Liver (tissue), 8 donors: ENCODE measurements at regions not wholly inside any gene's neighbourhood (a gene's known extent, or its start where the extent isn't known, plus 50 kb on each side); places are given as distances from the start of the nearest gene placed in this dataset.

Experiments
- DNase-seq: peaks from one replicate; pipeline ENCODE4 v3.0.0-alpha.2; 2017; ENCODE audit warnings: low spot score
- H3K27ac ChIP-seq, 2 donors: one replicate each; pipeline ENCODE4 v1.7.0; 2013; ENCODE audit warnings: inconsistent platforms in 2 of 2, low read length in 2 of 2, control low read depth in 1 of 2, low read depth in 1 of 2, mild to moderate bottlenecking in 1 of 2
- H3K27me3 ChIP-seq, 4 donors: one replicate each; pipeline versions ENCODE4 v1.6.1 to v1.7.0; 2013; ENCODE audit warnings: low read length in 3 of 4, inconsistent platforms in 1 of 4, mild to moderate bottlenecking in 1 of 4, moderate library complexity in 1 of 4; ENCODE audit not compliant: control insufficient read depth in 4 of 4, insufficient read depth in 4 of 4
- H3K36me3 ChIP-seq, 4 donors: one replicate each; pipeline versions ENCODE4 v1.6.1 to v1.7.0; 2013; ENCODE audit warnings: low read length in 3 of 4, mild to moderate bottlenecking in 3 of 4, low read depth in 1 of 4, moderate library complexity in 1 of 4; ENCODE audit not compliant: control insufficient read depth in 4 of 4, insufficient read depth in 3 of 4
- H3K4me1 ChIP-seq, 4 donors: one replicate each; pipeline versions ENCODE4 v1.6.1 to v1.7.0; 2013; ENCODE audit warnings: low read length in 3 of 4, mild to moderate bottlenecking in 3 of 4, moderate library complexity in 1 of 4; ENCODE audit not compliant: control insufficient read depth in 4 of 4, insufficient read depth in 4 of 4
- H3K4me3 ChIP-seq, 3 donors: one replicate each; pipeline versions ENCODE4 v1.6.1 to v1.7.0; 2013; ENCODE audit warnings: low read length in 3 of 3, control low read depth in 1 of 3, low read depth in 1 of 3, mild to moderate bottlenecking in 1 of 3
- H3K9ac ChIP-seq, 2 donors: one replicate each; pipeline ENCODE4 v1.7.0; 2013; ENCODE audit warnings: low read length in 2 of 2, mild to moderate bottlenecking in 2 of 2, moderate library complexity in 2 of 2, control low read depth in 1 of 2, low read depth in 1 of 2
- H3K9me3 ChIP-seq, 4 donors: one replicate each; pipeline versions ENCODE4 v1.6.1 to v1.7.0; 2013; ENCODE audit warnings: low read length in 3 of 4; ENCODE audit not compliant: control insufficient read depth in 4 of 4
- EGR1 ChIP-seq, 2 donors: IDR thresholded peaks; 2 replicates each; pipeline ENCODE4 v1.6.1; 2016 to 2018; ENCODE audit warnings: antibody characterized with exemption in 2 of 2, low read depth in 2 of 2
- FOXA1 ChIP-seq: IDR thresholded peaks from 2 replicates; pipeline ENCODE4 v1.6.1; 2016; ENCODE audit warnings: antibody characterized with exemption
- FOXA2 ChIP-seq: IDR thresholded peaks from 2 replicates; pipeline ENCODE4 v1.6.1; 2016; ENCODE audit warnings: antibody characterized with exemption
- GABPA ChIP-seq, 2 donors: IDR thresholded peaks in 1 of 2; conservative IDR thresholded peaks in 1 of 2; 2 replicates each; pipeline ENCODE4 v1.6.1; 2016; ENCODE audit warnings: antibody characterized with exemption in 2 of 2, mild to moderate bottlenecking in 1 of 2, moderate library complexity in 1 of 2
- HNF4A ChIP-seq, 2 donors: conservative IDR thresholded peaks; 2 replicates each; pipeline ENCODE4 v1.6.1; 2016; ENCODE audit warnings: antibody characterized with exemption in 2 of 2, mild to moderate bottlenecking in 2 of 2
- JUND ChIP-seq, 2 donors: IDR thresholded peaks; 2 replicates each; pipeline ENCODE4 v1.6.1; 2016; ENCODE audit warnings: antibody characterized with exemption in 2 of 2
- NR2F2 ChIP-seq: IDR thresholded peaks from 2 replicates; pipeline ENCODE4 v1.6.1; 2016; ENCODE audit warnings: antibody characterized with exemption
- RAD21 ChIP-seq, 2 donors: IDR thresholded peaks; 2 replicates each; pipeline ENCODE4 v1.6.1; 2016; ENCODE audit warnings: antibody characterized with exemption in 2 of 2, mild to moderate bottlenecking in 2 of 2
- RXRA ChIP-seq, 2 donors: IDR thresholded peaks; 2 replicates each; pipeline ENCODE4 v1.6.1; 2017 to 2018; ENCODE audit warnings: antibody characterized with exemption in 2 of 2, mild to moderate bottlenecking in 1 of 2
- SP1 ChIP-seq: IDR thresholded peaks from 2 replicates; pipeline ENCODE4 v1.6.1; 2018; ENCODE audit warnings: antibody characterized with exemption, mild to moderate bottlenecking
- TAF1 ChIP-seq: conservative IDR thresholded peaks from 2 replicates; pipeline ENCODE4 v1.6.1; 2016; ENCODE audit warnings: antibody characterized with exemption, mild to moderate bottlenecking
- YY1 ChIP-seq: IDR thresholded peaks from 2 replicates; pipeline ENCODE4 v1.6.1; 2016; ENCODE audit warnings: antibody characterized with exemption, mild to moderate bottlenecking
- WGBS: extraction: QIAGEN DNeasy Blood & Tissue Kit; methylation state at CpG from one replicate; pipeline ENCODE4 v1.1.7; 2013; 5-methylcytosine and 5-hydroxymethylcytosine counted together
- TF ChIP-seq, protein P1 (sequence below): fragments of 150-350 bp; IDR thresholded peaks from 2 replicates; pipeline ENCODE4 v1.5.1; 2017; ENCODE audit warnings: improper control_type of control experiment, low read depth, low read length; ENCODE audit not compliant: missing input control
- TF ChIP-seq, protein P2 (sequence below): IDR thresholded peaks from 2 replicates; pipeline ENCODE4 v1.6.1; 2016; ENCODE audit warnings: antibody characterized with exemption
- TF ChIP-seq, protein P3 (sequence below): IDR thresholded peaks from 2 replicates; pipeline ENCODE4 v1.6.1; 2016; ENCODE audit warnings: antibody characterized with exemption
- TF ChIP-seq, protein P4 (sequence below): IDR thresholded peaks from 2 replicates; pipeline ENCODE4 v1.6.1; 2016; ENCODE audit warnings: antibody characterized with exemption, mild to moderate bottlenecking
- TF ChIP-seq, protein P5 (sequence below): IDR thresholded peaks from 2 replicates; pipeline ENCODE4 v1.6.1; 2016; ENCODE audit warnings: antibody characterized with exemption
- donor health status: healthy.
- donor health status: healthy.
- donor health status: healthy.
- donor health status: healthy.
- donor health status: healthy.

DNA sequence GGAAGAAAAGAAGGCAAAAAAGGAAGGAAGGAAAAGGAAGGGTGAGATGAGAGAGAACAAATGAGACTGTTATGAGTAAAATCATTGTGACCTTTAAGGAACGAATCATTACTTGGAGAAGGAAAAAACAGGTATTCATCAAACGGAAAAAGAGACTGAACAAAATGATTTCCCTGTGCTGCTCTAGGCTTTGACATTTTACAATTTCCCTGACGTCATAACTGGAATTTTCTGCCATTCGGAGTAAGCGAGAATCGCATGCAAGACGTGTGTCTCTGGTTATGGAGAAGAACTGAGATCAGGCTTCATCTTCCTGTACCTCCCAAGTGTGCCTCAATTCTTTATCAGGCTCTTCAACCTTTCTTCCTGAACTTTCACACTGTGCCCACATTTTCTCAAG is 534.7 kb upstream of the KLHL29 start:
- WGBS: 92% methylated on average over 7 of the region's 7 CpGs
- TF ChIP-seq RAD21 (IDR thresholded peaks at IDR 0.05) (no peak), EGR1 (IDR thresholded peaks at IDR 0.05; ENCODE audit: low read depth in 2 of 2) (no peak), GABPA (IDR thresholded peaks at IDR 0.05 in 1 of 2, conservative IDR thresholded peaks at IDR 0.05 in 1 of 2) (no peak), RXRA (IDR thresholded peaks at IDR 0.05) (no peak), TAF1 (no peak), FOXA2 (no peak)
- TF ChIP-seq, protein P1, sequence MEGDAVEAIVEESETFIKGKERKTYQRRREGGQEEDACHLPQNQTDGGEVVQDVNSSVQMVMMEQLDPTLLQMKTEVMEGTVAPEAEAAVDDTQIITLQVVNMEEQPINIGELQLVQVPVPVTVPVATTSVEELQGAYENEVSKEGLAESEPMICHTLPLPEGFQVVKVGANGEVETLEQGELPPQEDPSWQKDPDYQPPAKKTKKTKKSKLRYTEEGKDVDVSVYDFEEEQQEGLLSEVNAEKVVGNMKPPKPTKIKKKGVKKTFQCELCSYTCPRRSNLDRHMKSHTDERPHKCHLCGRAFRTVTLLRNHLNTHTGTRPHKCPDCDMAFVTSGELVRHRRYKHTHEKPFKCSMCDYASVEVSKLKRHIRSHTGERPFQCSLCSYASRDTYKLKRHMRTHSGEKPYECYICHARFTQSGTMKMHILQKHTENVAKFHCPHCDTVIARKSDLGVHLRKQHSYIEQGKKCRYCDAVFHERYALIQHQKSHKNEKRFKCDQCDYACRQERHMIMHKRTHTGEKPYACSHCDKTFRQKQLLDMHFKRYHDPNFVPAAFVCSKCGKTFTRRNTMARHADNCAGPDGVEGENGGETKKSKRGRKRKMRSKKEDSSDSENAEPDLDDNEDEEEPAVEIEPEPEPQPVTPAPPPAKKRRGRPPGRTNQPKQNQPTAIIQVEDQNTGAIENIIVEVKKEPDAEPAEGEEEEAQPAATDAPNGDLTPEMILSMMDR: no peak
- TF ChIP-seq, protein P2, sequence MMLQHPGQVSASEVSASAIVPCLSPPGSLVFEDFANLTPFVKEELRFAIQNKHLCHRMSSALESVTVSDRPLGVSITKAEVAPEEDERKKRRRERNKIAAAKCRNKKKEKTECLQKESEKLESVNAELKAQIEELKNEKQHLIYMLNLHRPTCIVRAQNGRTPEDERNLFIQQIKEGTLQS: no peak
- TF ChIP-seq, protein P3, sequence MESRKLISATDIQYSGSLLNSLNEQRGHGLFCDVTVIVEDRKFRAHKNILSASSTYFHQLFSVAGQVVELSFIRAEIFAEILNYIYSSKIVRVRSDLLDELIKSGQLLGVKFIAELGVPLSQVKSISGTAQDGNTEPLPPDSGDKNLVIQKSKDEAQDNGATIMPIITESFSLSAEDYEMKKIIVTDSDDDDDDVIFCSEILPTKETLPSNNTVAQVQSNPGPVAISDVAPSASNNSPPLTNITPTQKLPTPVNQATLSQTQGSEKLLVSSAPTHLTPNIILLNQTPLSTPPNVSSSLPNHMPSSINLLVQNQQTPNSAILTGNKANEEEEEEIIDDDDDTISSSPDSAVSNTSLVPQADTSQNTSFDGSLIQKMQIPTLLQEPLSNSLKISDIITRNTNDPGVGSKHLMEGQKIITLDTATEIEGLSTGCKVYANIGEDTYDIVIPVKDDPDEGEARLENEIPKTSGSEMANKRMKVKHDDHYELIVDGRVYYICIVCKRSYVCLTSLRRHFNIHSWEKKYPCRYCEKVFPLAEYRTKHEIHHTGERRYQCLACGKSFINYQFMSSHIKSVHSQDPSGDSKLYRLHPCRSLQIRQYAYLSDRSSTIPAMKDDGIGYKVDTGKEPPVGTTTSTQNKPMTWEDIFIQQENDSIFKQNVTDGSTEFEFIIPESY: no peak
- no peaks in the 10 kb centered on the region for H3K4me1 ChIP-seq
- no peak for DNase-seq
- no peaks in the 10 kb centered on the region for H3K9me3 ChIP-seq
- H3K27ac ChIP-seq: no peak overlapping the region
- H3K36me3 ChIP-seq: no peaks in the 10 kb centered on the region
- H3K4me3 ChIP-seq: no peak overlapping the region
- no peaks in the 10 kb centered on the region for H3K27me3 ChIP-seq
- H3K9ac ChIP-seq: no peak overlapping the region

DNA sequence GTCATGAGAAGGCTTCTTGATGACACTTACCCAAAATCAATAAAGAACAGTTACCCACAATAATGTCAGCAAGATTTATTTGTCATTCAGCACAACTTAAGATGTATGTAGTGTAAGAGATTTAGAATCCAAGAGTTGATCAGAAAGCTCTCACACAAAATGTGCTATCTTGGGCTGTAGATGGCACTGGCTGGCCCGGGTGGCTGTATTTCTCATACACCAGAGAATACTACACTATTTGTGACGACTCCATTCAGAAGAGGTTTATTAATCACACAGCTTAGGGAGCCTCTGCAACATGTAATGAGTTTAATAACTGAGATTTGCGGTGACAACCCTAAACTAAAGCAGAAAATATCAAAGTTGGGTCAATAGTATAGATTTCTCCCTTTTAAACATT is 530.4 kb upstream of the KLHL29 start:
- Histone ChIP-seq H3K9me3 (no peaks in the 10 kb centered on the region), H3K4me1 (no peaks in the 10 kb centered on the region), H3K27me3 (no peaks in the 10 kb centered on the region), H3K9ac (no peak overlapping the region), H3K36me3 (no peaks in the 10 kb centered on the region), H3K4me3 (no peak overlapping the region), H3K27ac (no peak overlapping the region)
- TF ChIP-seq, protein P4, sequence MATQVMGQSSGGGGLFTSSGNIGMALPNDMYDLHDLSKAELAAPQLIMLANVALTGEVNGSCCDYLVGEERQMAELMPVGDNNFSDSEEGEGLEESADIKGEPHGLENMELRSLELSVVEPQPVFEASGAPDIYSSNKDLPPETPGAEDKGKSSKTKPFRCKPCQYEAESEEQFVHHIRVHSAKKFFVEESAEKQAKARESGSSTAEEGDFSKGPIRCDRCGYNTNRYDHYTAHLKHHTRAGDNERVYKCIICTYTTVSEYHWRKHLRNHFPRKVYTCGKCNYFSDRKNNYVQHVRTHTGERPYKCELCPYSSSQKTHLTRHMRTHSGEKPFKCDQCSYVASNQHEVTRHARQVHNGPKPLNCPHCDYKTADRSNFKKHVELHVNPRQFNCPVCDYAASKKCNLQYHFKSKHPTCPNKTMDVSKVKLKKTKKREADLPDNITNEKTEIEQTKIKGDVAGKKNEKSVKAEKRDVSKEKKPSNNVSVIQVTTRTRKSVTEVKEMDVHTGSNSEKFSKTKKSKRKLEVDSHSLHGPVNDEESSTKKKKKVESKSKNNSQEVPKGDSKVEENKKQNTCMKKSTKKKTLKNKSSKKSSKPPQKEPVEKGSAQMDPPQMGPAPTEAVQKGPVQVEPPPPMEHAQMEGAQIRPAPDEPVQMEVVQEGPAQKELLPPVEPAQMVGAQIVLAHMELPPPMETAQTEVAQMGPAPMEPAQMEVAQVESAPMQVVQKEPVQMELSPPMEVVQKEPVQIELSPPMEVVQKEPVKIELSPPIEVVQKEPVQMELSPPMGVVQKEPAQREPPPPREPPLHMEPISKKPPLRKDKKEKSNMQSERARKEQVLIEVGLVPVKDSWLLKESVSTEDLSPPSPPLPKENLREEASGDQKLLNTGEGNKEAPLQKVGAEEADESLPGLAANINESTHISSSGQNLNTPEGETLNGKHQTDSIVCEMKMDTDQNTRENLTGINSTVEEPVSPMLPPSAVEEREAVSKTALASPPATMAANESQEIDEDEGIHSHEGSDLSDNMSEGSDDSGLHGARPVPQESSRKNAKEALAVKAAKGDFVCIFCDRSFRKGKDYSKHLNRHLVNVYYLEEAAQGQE: no peak
- TF ChIP-seq FOXA1 (no peak), SP1 (no peak), RAD21 (IDR thresholded peaks at IDR 0.05) (no peak), FOXA2 (no peak), GABPA (IDR thresholded peaks at IDR 0.05 in 1 of 2, conservative IDR thresholded peaks at IDR 0.05 in 1 of 2) (no peak), NR2F2 (no peak), YY1 (no peak), JUND (IDR thresholded peaks at IDR 0.05) (no peak), HNF4A (conservative IDR thresholded peaks at IDR 0.05) (no peak), TAF1 (no peak)
- TF ChIP-seq, protein P5, sequence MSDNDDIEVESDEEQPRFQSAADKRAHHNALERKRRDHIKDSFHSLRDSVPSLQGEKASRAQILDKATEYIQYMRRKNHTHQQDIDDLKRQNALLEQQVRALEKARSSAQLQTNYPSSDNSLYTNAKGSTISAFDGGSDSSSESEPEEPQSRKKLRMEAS: no peak
- TF ChIP-seq, protein P1: no peak
- TF ChIP-seq, protein P3: no peak
- 70% methylated on average over 3 of the region's 3 CpGs for WGBS
- no peak for DNase-seq
